ENCODE measurements at regions not wholly inside any gene's neighbourhood (a gene's known extent, or its start where the extent isn't known, plus 50 kb on each side); places are given as distances from the start of the nearest gene placed in this dataset.

- no peak for TF ChIP-seq CTCF (IDR thresholded peaks at IDR 0.05; ENCODE audit: extremely low read depth in 1 of 2, insufficient read depth in 1 of 2, low read depth in 1 of 2, low read length in 2 of 2)
- no peak for TF ChIP-seq POLR2A (IDR thresholded peaks at IDR 0.05; ENCODE audit: low read depth, low read length)
- TF ChIP-seq EZH2 (IDR thresholded peaks at IDR 0.05; ENCODE audit: borderline replicate concordance, low read depth, low read length, severe bottlenecking), result no peak
- TF ChIP-seq MAX (IDR thresholded peaks at IDR 0.05; ENCODE audit: insufficient read depth, insufficient read length), result no peak
These were observed 106.7 kb downstream of the SETD4 start for GRCh38 chr21:35953597-35953996.

All from endothelial cell of umbilical vein (primary cell).